ENCODE measurements at regions not wholly inside any gene's neighbourhood (a gene's known extent, or its start where the extent isn't known, plus 50 kb on each side); places are given as distances from the start of the nearest gene placed in this dataset.

DNA sequence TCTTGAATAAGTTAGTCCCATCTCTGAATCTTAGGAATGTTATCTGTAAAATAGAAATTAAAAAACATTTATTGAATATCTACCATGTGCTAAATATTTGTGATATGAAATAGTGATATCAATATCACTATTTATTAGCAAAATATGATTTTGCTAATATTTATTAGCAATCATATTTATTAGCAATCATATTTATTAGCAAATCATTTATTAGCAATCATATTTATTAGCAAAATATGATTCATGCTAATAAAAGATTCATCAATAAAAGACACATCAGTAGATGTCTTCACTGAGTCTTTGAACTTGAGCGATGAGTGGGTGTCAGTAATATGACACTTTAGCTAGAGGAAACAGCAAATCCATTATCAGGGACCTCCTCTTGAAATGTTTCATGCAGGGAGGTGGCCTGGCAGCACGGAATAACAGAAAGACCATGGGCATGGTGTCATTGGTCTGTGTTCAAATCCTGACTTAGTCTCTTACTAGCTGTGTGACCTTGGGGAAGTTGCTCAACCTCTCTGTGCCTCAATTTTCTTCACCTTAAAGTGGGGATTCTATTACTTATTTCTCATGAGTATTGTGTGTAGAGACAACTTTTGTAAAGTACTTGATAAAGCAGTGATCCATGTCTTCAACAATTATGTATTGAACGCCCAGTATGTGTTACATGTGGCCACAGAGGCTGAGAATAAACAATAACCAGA lies 456.2 kb upstream of the MEX3C start:
- DNase-seq (ENCODE audit: low read depth) = no peak

DNA sequence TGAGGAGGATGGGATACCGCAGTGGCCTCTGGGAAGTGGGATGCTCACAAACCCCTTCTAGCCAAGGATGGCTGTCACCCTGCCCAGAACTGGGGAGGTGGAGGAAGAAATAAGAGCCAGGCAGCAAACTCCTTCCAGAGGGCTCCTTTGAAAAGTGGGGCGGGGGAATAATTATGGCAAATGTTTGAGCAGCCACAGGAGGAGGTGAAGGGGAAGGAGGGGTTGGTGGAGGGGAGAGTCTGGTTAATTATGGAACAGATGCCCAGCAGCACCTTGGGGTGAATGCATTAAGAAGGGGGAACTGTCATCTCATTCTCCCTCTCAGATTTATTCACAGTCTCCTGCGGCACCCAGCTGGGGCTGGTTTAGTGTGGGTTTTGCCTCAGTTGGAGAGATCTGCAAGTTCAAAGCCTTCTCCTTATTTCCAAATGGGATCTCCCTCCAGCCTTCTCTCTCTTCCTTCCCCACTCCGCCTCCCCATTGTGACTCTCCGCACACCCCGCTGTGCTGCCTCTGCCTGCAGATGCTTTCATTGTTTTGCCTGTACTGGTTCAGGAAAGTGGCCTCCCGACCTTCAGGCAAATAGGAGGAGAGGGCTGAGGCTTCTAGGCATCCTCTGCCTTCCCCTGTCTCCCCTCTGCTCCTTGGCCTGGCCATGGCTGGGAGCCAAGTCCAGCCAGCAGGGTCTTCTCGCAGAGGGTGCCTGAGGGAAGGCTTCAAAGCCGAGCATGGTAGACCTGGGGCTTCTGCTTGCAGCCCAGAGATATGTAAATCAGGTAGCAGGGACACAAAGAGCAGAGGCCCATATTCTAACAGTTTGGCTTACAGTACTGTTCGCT lies 457.2 kb upstream of the MEX3C start:
- DNase-seq (ENCODE audit: low read depth) = no peak

DNA sequence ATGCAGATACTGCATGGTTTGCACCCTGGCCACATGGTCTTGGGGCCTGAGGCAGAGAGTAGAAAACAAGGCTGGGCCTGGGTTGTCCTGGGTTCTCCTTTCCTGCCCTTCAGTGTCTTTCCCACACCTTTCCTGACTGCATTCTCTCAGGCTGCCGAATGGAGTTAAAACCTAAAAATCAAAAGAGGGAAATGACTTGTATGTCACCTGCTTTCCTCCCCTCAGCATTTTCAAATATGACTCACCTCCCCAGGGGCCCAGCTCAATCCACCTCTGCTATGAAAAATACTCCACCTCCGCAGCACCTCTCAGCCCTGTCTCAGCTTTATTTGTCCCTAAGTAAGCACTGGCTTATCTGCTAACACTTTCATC lies 457.8 kb upstream of the MEX3C start:
- no peak for DNase-seq (ENCODE audit: low read depth)

DNA sequence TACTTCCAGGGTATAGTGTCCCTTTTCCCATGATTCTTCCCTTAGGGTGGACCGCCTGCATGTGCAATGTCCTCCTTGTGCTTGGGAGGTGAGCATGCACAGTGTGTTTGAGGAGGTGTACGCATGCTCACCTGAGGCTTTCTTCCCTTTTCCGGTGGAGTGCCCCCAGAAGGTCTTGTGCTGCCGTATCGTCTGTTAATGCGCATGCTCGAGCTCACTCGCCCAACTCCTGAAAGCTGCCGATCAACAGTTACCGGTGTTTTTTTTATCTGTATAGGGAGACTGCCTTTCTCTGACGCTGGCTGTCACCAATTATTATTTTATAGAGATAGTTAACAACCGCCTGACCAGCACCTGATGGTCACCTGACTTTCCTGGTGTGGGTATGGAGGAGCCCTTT lies 458.8 kb upstream of the MEX3C start:
- DNase-seq (ENCODE audit: low read depth) = no peak

DNA sequence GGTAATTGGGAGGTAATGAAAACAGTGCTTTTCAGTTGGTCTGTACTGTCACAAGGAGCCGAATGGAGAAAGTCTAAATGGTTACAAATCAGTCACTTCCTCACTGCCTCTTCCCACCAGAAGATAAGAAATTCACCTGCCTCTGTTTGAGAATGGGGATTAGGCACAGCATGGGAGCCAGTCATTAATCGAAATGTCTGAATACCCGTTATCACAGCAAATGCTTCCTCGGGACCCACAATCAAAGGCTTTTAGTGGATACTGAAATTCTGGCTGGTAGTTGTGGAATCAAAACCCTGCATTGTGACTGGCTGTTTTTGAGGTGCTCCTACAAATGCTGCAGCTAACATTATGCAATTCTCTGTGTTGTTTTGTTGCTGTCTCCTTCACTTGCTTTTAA lies 461.0 kb upstream of the MEX3C start:
- DNase-seq (ENCODE audit: low read depth) = no peak

DNA sequence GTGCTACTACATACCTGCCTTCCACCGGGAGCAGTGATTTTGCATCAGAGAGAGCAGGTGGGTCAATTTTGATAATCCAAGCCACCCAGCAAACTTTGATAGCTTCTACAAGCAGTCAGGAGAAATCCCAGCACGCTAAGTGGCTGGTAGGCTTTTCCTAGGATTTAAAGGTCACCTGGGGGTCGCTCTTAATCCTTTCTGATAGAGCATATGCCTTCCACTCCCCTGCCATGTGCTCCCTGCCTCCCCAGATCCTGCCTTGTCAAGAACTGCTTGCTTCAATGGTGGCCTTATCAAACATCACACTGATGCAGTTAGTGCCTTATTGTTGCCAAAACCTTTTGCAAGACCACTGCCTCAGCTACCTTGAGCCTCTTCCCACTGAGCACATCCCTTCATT lies 462.3 kb upstream of the MEX3C start:
- DNase-seq (ENCODE audit: low read depth) = no peak

DNA sequence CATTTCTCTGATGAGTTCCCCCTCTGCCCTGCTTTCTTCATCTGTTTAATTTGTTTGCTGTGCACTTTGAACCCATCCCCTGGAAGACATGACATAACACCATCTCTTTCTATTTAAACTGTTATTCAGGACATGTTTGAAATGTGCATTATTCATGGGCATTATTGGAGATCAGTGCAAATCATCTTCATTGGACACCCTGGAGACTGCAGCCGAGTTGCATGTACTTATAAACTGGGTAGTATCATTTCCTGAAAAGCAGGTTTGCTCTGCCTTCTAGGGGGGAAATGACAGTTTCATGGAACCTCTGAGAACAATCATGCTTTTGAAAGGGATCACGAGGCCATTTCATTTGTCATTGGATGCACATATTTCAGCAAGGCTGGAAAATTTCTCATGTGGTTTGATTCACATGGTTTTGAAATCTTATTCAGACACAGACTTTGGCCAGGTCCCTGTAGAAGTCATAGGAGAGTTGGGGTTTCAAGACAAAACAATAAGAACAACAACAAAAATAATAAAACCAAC lies 462.8 kb upstream of the MEX3C start:
- no peak for DNase-seq (ENCODE audit: low read depth)

DNA sequence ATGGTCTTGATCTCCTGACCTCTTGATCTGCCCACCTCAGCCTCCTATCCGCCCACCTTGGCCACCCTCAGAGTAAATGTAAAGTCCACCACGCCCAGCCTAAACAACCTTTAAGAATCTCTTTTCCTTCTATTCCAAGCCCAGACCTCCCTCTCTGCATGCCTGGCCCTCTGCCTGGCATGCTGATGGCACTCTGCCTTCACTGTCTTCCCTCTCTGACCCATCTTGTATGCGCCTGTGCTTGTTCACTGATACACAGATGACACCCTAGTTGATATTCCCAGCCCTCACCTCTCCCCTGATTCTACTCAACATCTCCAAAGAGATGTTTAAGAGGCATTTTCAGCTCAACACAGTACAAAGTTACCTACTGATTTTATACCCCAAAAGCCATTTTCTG lies 466.8 kb upstream of the MEX3C start:
- DNase-seq (ENCODE audit: low read depth) = no peak

DNA sequence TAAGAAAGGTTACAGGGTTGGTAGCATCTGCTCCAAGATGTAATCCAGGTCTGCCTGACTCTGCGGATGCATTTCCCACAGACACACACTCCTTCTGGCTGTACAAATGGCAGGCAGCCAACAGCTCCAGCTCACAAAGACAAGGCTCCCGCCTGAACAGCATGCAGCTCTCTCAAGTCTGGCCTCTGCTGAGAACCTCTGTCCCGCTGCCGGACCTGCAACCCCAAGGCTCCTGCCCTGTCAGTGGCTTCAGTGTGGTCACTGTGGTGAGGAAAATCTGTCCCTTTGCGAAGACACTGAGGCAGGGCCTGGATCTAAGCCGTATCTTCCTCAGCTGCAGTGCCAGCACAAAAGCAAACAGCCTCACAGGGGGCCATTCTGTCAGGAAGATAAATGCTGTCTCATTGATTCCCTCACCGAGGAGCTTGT lies 469.3 kb upstream of the MEX3C start:
- no peak for DNase-seq (ENCODE audit: low read depth)

DNA sequence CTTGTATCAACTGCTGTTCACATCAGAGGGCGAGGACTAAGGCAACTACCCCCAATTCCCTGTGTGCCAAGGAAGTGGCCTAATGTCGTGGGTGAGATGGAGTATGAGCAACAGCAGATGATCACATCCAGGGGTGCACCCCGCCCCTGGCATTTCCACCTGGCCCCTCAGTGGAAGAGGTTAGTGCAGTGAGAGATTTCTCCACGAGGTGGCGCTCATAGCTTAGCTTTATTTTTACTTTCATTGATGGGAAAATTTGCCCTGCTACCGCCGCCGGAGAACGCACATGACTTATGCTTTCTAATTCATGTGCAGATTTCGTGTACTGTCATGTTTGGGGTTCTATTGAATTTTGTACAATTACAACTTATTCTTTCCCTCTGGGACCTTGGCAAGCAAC lies 470.6 kb upstream of the MEX3C start:
- no peak for DNase-seq (ENCODE audit: low read depth)

DNA sequence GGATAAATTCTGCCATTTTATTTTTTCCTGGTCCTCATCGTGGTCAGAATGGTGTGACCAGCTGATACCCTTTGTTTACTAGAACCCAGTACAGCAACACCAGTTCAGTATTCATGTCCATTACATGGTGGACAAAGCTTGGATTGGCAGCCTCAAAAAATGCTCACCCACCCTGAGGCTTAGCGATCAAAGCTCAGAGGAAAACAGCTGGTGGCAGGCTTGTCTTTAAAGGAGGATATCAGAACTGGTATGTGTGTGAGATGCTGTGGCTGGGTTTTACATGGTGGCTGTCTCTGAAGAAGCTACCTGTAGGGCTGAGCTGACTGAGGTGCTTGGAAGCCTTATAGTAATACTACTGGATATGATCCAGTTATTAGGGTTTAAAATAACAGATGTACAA lies 471.1 kb upstream of the MEX3C start:
- DNase-seq (ENCODE audit: low read depth) = no peak

DNA sequence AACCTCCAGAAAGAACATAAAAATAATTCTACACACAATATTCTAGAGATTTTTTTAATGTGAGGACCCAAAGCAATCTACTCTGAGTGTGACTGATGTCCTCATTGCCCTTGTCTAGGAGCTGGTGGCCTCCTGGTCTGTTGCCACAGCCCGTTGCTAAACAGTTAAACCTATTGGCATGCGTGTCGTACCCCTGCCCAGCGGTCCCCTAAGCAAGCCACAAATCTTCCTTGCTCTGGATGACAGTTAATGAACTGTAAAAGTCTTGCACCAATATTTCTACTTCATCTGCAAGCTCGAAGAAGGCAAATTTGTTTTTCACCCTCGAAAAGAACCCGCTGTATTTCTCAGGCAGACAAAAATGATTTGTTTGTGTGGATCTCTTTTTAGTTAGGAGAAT lies 489.1 kb upstream of the MEX3C start:
- DNase-seq (ENCODE audit: low read depth) = no peak

DNA sequence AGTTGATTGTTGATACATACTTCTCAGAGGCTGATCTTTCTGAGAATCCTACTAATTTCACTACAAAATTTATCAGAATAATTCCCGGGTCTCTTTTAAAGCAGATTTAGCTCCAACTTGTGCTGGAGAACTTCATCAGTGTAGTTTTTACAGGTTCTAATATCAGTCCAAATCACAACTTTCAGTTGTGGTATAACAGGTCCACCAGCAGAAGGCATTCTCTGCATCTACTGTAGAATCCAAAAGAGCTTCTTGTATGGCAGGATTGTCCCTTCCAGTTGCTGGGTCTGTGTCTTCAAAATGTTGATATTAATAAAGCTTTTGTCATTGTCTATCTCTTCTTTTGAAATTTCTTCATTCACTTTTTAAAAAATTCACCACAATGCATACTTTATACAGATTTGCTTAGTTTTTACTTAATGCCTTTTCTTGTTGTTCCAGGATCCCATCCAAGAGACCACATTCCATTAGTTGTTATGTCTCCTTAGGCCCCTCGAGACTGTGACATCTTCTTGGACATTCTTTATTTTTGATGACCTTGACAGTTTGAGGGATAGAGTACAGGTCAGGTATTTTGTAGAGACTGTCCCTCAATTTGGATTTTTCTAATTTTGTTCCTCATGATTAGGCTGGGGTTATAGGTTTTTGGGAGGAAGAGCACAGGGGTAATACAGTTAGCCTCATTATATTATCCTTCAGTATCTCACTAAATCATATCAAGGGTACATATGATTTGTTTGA lies 490.5 kb upstream of the MEX3C start:
- no peak for DNase-seq (ENCODE audit: low read depth)

DNA sequence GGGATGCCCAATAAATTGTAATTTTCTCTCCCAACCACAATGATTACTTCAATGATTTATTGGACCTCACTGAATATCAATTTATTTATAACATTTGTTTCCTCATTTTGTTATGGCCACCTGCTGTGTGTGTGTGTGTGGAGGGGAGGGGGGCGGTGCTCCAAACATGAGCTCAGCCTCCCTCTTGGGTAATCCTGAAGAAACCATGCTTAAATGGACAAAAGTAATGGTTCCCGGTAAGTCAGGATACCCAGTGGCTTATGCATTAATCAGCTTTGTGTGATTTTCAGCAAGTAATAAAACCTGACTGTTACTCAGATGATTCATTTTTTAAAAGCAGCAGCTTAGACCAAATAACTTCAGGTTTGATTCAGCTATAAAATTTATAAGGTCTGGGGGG lies 495.1 kb upstream of the MEX3C start:
- DNase-seq (ENCODE audit: low read depth) = no peak

DNA sequence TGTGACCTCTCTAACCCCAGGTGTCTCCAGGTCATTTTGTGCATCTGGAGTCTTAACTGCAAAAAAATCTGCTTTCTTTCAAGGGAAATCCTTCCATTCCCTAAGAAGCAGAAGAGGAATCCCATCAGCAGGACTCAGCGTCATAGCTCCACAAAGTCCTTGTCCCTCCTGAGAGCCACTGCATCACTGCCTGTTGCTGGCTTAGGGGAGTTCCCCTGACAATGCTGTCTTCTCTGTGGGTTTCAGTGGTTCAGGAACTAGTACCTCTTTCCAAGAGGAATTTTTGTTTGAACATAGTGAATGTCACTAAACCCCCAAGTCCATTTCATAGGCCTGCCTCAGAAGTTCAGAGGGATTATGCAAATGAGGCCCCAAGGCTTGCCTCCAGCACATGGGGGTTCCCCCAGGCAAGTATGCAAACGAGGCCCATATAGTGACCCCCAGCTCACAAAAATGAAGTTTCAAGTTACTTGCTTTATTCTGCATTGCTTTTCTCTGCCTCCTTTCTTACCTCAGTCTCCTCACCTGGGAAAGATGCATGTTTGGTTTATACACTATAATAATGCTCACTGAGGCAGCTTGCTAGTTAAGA lies 513.9 kb upstream of the MEX3C start:
- DNase-seq (ENCODE audit: low read depth) = no peak

DNA sequence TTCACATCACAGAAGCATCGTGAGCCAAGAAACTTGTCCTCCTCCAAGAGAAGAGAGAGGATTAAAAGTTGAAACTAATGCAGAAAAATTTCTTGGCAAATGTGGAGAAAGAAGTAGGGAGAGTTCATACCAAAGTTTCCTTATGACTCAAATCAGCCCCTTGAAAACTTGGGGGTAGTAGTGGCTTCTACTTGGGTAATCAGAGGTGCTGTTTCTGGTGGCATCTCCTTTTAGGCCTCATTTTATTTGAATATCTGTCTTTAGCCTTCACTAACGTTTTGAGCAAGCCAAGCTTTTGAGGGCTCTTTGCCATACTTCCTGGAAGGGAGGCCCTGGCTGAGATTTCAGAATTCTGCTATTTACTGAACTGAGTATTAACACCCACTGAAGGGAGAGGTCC lies 515.3 kb upstream of the MEX3C start:
- no peak for DNase-seq (ENCODE audit: low read depth)

DNA sequence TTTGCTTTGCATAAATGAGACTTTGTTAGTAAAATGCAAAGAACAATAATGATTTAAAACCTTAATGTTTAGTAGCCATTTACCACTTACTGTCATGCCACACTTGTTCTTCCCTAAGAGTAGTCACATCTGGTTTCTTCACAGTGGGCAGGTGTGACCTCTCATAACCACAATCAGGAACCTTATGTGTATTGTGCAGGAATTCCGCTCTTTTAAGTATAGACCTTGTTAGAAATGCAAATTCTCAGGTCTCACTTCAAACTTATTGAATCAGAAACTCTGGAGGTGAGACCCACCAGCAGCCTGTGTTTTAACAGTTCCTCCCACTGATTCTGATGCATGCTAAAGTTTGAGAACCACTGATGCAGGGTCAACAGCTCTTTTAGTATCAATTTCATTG lies 518.8 kb upstream of the MEX3C start:
- DNase-seq (ENCODE audit: low read depth) = no peak

DNA sequence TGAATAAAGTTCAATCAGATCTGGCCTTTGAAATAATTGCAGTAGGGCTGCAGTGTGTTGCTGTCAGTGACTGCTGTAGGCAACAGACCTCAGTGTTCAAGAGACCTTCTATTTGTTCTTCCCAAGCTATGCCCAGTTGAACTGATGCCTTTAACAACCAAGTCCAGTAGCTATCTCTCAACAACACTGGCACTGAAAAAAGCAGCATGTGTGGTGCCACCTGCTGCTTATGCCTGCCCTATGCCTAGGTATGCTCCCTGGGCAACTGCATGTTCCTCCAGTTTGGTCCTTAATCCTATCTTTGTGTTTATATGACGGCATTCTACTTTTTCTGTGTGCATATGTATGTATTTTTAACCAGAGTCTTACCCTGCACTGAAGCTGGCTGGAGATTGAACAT lies 523.9 kb upstream of the MEX3C start:
- DNase-seq (ENCODE audit: low read depth) = no peak

DNA sequence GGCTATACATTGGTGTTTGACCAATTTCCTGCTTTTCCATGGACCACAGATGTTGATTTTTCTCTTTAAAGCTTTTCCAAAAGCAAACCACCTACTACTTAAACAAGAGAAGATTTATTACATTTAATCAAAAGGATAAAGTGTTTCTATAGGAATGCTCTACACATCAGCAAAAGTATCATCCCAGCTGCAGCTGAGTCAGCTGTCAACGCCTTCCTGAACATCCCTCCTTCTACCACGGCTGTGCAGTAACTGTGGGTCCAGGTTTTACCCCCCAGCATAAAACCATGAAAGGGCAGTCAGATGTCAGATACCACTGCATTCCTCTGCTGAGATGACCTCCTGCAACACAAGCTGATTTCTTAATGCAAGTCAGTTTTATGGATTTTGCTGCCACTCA lies 524.5 kb upstream of the MEX3C start:
- DNase-seq (ENCODE audit: low read depth) = no peak

DNA sequence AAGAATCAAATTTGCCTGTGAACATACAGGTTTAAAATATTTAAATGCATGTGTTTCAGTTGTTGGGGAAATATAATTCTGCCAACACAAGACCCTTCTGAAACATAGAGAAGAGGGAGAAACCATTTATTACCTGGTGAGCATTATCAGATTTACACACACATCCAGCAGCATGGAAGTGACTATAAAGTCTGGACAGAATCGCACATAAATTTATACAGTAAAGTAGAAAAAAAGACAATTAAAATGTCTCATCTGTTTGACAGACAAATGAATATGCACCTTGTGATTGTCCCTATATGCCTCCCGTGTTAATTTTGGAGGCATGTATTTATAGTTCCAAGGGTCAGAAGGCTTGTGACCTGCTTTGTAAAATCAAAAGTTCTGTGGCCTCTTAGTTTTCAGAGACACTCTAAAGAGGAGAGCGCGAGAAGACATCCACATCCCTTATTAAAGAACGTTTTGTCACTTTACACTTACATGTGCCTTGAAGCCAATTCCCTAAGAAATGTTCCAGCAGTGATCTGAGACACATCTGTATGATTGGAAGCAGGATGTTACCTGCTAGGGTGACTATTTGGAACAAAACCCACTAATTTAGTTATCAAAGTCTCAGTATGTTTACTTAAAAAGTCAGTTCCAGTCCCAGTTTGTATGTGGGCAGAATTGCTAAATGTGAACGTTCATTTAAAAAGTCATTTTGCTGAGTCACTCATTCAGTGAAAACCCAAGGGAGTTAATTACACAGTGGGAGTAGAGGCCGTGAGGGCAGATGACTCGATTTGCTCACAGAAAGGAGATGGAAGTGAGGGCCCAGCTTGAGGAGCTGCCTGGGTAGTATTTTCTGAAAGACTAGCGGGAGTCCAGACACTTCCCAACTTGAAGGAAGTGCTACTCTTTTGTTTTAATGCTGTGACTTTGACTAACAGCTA lies 527.6 kb upstream of the MEX3C start:
- DNase-seq (ENCODE audit: low read depth) = no peak

DNA sequence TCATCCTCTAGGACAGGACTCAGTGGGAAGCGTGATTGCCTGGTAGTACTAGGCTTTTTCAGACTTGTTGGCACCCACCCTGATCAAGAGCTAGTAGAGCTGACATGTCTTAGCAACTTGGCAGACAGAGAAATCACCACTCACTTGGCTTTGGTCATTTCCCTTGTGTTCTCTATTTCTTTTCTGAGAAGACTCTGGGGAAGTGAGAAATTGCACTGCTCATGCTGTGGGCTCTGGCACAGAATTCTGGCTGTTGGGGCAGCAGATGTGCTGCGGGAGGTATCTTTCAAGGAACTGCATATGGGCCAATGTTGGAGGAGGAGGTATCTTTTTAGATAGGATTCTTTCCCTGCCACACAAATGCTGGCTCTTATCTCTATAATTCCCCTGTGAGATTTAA lies 529.1 kb upstream of the MEX3C start:
- DNase-seq (ENCODE audit: low read depth) = no peak
